ENCODE measurements at regions not wholly inside any gene's neighbourhood (a gene's known extent, or its start where the extent isn't known, plus 50 kb on each side); places are given as distances from the start of the nearest gene placed in this dataset.
"Not testable (repeated sequence)": the region's sequence is repeated elsewhere in the genome, so short reads cannot be mapped to it uniquely, and the experiment has no call there.

DNA sequence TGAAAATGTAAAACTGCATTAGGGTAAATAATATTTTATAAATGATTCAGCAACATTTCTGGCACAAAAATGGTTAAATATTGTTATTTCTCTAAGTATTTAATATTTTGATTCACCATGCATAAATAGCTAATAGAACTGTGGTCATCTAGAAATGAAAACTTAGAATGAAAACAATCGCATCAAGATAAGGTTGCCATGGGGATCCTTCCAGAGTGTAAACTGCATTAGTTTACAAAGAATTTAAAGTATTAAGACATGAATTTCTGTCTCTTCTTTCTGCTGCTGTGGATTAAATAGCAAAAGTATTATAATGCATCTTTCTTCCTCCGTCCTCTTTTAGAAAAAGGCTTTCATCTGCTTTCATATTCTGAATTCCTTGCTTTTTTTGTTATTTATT is 1064.6 kb upstream of the SLIT2 start:
- no peak for DNase-seq (ENCODE audit: low read depth in 2 of 3, low spot score in 2 of 3)

DNA sequence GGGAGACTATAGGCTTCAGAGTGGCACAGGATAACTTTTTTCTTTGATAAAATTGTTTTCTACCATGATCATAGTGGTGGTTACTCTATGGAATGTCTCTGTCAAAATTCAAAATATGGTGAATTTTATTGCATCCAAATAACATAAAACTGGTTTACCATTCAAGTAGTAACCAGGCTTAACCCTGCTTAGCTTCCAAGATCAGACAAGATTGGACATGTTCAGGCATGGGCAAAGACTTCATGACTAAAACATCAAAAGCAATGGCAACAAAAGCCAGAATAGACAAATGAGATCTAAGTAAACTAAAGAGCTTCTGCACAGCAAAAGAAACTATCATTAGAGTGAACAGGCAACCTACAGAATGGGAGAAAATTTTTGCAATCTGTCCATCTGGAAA is 1070.1 kb upstream of the SLIT2 start:
- DNase-seq (ENCODE audit: low read depth in 2 of 3, low spot score in 2 of 3) = not testable (repeated sequence)

- no peak for DNase-seq (ENCODE audit: low read depth in 2 of 3, low spot score in 2 of 3)
Observed at GRCh38 chr4:19178835-19179234, 1072.9 kb upstream of the SLIT2 start.

GRCh38 chr4:19177616-19178015 is 1074.1 kb upstream of the SLIT2 start:
- DNase-seq (ENCODE audit: low read depth in 2 of 3, low spot score in 2 of 3) = no peak

GRCh38 chr4:19171832-19172231 is 1079.9 kb upstream of the SLIT2 start:
- no peak for DNase-seq (ENCODE audit: low read depth in 2 of 3, low spot score in 2 of 3)

DNA sequence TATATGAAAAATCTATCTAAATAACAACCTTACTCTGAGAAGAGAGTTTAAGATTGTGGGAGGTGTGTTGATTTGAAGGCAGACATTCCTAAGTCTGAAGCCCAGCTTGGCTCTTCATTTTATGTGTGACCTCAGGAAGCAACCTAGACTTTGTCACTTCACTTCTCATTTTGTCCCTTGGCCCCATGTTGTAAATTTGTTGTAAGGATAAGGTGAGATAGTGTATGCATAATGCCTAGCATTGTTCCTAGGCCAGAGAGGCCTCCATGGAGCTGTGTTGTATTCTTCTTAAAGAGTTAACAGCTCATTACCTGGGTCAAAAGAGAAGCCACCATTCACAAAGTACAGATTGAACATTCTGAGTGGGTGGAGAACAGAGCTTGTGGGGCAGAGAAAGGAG is 1084.4 kb upstream of the SLIT2 start:
- no peak for DNase-seq (ENCODE audit: low read depth in 2 of 3, low spot score in 2 of 3)

DNA sequence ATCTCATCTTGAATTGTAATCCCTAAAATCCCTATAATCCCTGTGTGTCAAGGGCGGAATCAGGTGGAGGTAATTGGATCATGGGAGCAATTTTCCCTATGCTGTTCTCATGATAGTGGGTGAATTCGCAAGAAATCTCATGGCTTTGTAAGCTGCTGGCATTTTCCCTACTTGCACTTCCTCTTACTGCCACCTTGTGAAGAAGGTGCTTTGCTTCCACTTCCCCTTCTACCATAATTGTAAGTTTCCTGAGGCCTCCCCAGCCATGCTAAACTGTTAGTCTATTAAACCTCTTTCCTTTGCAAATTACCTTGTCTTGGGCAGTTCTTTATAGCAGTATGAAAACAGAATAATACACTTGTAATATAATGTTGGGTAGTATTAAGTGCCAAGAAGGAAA is 1087.4 kb upstream of the SLIT2 start:
- no peak for DNase-seq (ENCODE audit: low read depth in 2 of 3, low spot score in 2 of 3)

GRCh38 chr4:19159874-19160273 is 1091.8 kb upstream of the SLIT2 start:
- DNase-seq (ENCODE audit: low read depth in 2 of 3, low spot score in 2 of 3) = no peak

DNA sequence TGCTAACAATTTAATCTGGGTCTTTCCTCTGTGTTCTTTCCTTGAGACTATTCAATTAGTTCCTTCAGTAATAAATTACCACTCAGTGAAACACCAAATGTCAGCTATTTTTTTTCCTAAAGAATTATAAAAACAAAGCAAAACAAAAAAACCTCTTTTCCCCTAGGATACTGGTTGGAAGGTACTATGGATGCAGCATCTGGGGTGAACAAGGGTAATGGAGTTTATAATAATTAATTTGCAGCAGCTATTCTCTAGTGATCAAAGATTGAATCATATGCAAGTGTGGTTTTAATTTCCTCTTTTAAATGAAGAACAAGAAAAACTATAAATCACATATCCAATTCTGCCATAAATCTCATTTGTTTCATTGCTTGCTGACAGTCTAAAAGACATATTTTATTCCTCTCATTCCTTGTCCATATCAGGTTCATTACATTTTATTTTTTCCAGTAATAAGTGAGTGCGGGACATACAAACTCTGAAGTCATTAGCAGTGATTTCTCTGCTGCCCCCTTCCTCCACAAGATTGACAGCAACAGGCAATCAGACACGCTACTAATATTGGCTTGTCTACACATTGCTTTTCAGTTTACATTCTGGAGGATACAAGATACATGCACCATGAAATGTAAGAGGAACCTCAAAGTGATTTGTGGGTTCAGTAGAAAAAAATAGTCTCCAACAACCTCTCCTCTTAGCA is 1093.4 kb upstream of the SLIT2 start:
- DNase-seq (ENCODE audit: low read depth in 2 of 3, low spot score in 2 of 3) = no peak

GRCh38 chr4:19156786-19157185 is 1094.9 kb upstream of the SLIT2 start:
- no peak for DNase-seq (ENCODE audit: low read depth in 2 of 3, low spot score in 2 of 3)

GRCh38 chr4:19155568-19155967 is 1096.1 kb upstream of the SLIT2 start:
- DNase-seq (ENCODE audit: low read depth in 2 of 3, low spot score in 2 of 3) = no peak

DNA sequence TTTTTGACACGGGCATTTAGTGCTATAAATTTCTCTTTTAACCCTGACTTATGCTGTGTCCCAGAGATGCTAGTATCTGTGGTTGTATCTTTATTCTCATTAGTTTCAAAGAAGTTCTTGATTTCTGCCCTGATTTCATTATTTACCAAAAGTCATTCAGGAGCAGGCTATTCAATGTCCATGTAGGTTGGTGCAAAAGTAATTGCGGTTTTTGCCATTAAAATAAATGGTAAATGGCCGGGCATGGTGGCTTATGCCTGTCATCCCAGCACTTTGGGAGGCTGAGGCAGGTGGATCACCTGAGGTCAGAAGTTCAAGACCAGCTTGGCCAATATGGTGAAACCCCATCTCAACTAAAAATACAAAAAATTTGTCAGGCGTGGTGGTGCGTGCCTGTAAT is 1097.4 kb upstream of the SLIT2 start:
- DNase-seq (ENCODE audit: low read depth in 2 of 3, low spot score in 2 of 3) = not testable (repeated sequence)

- no peak for DNase-seq (ENCODE audit: low read depth in 2 of 3, low spot score in 2 of 3)
Observed at GRCh38 chr4:19152264-19152663, 1099.4 kb upstream of the SLIT2 start.

- DNase-seq (ENCODE audit: low read depth in 2 of 3, low spot score in 2 of 3) = no peak
Observed at GRCh38 chr4:19151684-19152083, 1100.0 kb upstream of the SLIT2 start.

- no peak for DNase-seq (ENCODE audit: low read depth in 2 of 3, low spot score in 2 of 3)
Observed at GRCh38 chr4:19146038-19146437, 1105.7 kb upstream of the SLIT2 start.

GRCh38 chr4:19135895-19136633 is 1114.5 kb upstream of the LCORL start:
- DNase-seq (ENCODE audit: low read depth in 2 of 3, low spot score in 2 of 3) = no peak

DNA sequence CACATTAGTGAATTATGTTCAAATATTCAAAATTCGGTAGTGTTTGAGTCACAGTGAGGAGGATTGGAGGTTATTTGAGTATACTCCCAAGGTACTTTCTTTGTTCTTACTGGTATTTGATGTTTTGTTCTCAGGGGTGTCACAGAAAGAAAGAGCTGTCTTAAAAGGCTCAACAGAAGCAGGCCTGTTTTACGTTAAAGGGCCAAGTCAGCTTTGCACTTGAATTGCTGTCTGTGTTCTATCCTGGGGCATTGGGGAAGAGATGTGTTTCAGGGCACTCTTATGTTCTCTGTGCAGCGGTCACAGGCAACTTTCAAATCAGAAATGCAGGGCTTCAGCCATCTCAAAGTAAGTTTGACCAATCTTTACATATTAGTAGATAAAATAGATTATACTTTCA is 1113.1 kb upstream of the LCORL start:
- DNase-seq (ENCODE audit: low read depth in 2 of 3, low spot score in 2 of 3) = no peak

GRCh38 chr4:19133315-19133714 is 1111.8 kb upstream of the LCORL start:
- no peak for DNase-seq (ENCODE audit: low read depth in 2 of 3, low spot score in 2 of 3)

DNA sequence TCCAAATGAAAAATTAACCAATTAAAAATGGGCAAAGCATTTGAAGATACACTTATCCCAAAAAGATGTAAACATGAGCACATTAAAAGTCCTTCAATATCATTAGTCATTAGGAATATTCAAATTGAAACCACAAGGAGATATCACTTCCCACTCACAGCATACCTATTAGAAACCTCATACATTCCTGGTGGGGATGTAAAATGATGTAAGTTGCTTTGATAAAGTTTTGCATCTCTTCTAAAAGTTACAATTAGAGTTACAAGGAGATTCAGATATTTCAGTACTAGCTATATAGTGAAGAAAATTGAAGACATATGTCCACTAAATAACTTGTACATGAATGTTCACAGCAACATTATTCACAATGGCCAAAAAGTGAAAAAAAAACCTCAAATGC is 1109.3 kb upstream of the LCORL start:
- DNase-seq (ENCODE audit: low read depth in 2 of 3, low spot score in 2 of 3) = no peak

GRCh38 chr4:19128176-19128575 is 1106.6 kb upstream of the LCORL start:
- DNase-seq (ENCODE audit: low read depth in 2 of 3, low spot score in 2 of 3) = no peak

- DNase-seq (ENCODE audit: low read depth in 2 of 3, low spot score in 2 of 3) = no peak
Observed at GRCh38 chr4:19126903-19127302, 1105.3 kb upstream of the LCORL start.

DNA sequence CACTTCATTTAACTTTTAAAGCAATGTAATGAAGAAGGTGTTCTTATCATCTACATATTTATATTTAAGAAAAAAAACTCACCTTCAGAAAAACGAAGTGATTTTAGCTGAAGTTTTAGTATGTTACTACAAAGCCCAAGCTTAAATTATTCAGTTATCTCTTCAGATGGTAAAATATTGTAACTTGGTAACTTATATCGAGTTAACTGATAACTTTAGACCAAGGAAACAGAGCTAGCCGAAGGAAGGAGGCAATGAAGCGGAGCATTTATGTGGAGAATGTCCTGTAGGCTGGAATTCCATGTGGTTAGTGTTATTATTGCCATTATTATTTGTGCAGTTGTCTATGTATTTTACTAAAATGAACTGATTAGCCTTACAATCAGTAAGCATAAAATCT is 1102.1 kb upstream of the LCORL start:
- DNase-seq (ENCODE audit: low read depth in 2 of 3, low spot score in 2 of 3) = no peak
